H1 (cell line): ENCODE measurements at regions not wholly inside any gene's neighbourhood (a gene's known extent, or its start where the extent isn't known, plus 50 kb on each side); places are given as distances from the start of the nearest gene placed in this dataset.

Experiments
- CTCF ChIA-PET: fragments of 300-600 bp; sonication (Branson Sonifier 250); formaldehyde crosslinking; loops from one replicate; lab custom pipeline; 2021; ENCODE audit not compliant: partially characterized antibody; lab: Charles Lee
- POLR2A ChIA-PET: fragments of 300-600 bp; sonication (Branson Sonifier 250); formaldehyde crosslinking; loops from one replicate; lab custom pipeline; 2021; ENCODE audit warnings: inconsistent platforms; ENCODE audit not compliant: partially characterized antibody; lab: Charles Lee
- DNase-seq, 2 experiments: peaks; one replicate each; pipeline versions ENCODE4 v3.0.0 to v3.0.0-alpha.2; 2010 to 2022; ENCODE audit warnings: low spot score in 2 of 2, low read depth in 1 of 2, mixed read lengths in 1 of 2
- FAIRE-seq: peaks from 2 replicates; lab custom pipeline; 2011; peaks lifted over from hg19 to GRCh38; lab: Jason Lieb, UNC
- H2AFZ ChIP-seq: 2 replicates; pipeline ENCODE4 v1.8.1; 2012; ENCODE audit warnings: low read length, inconsistent platforms
- H2AK5ac ChIP-seq: 2 replicates; pipeline ENCODE4 v1.6.1; 2013; ENCODE audit warnings: low read depth, low read length
- H2BK120ac ChIP-seq: replicated peaks from 2 replicates; pipeline ENCODE3; 2013; ENCODE audit warnings: low read depth, low read length, inconsistent platforms
- H2BK12ac ChIP-seq: 2 replicates; pipeline ENCODE4 v1.6.1; 2013; ENCODE audit warnings: low read depth, low read length
- H2BK15ac ChIP-seq: 2 replicates; pipeline ENCODE4 v1.6.1; 2013; ENCODE audit warnings: low read length
- H2BK20ac ChIP-seq: 2 replicates; pipeline ENCODE4 v1.6.1; 2013; ENCODE audit warnings: low read length
- H2BK5ac ChIP-seq: 2 replicates; pipeline ENCODE4 v1.6.1; 2013; ENCODE audit warnings: low read depth, low read length
- H3K14ac ChIP-seq: 2 replicates; pipeline ENCODE4 v1.6.1; 2013; ENCODE audit warnings: inconsistent platforms; ENCODE audit not compliant: insufficient read length
- H3K18ac ChIP-seq: 2 replicates; pipeline ENCODE4 v1.6.1; 2013; ENCODE audit warnings: low read length; ENCODE audit errors: extremely low read depth
- H3K23ac ChIP-seq: 2 replicates; pipeline ENCODE4 v1.6.1; 2013; ENCODE audit warnings: inconsistent platforms; ENCODE audit not compliant: insufficient read length
- H3K23me2 ChIP-seq: 2 replicates; pipeline ENCODE4 v1.6.1; 2013; ENCODE audit warnings: low read depth, low read length
- H3K27ac ChIP-seq: 2 replicates; pipeline ENCODE4 v1.6.1; 2011; ENCODE audit warnings: low read depth, low read length, inconsistent platforms
- H3K27me3 ChIP-seq, 4 experiments: replicated peaks in 1 of 4; 1 replicate in 1 of 4; 2 replicates in 3 of 4; pipeline versions ENCODE4 v1.6.1 to v1.8.1; 2011 to 2013; ENCODE audit warnings: low read length in 3 of 4, mild to moderate bottlenecking in 3 of 4, inconsistent platforms in 2 of 4, mixed read lengths in 2 of 4, moderate library complexity in 1 of 4; ENCODE audit not compliant: control insufficient read depth in 3 of 4, insufficient read depth in 3 of 4; ENCODE audit errors: extremely low read depth in 1 of 4
- H3K36me3 ChIP-seq, 4 experiments: 2 replicates each; pipeline versions ENCODE4 v1.6.1 to v1.8.1; 2011 to 2013; ENCODE audit warnings: mild to moderate bottlenecking in 4 of 4, low read length in 3 of 4, moderate library complexity in 2 of 4, control low read depth in 1 of 4, inconsistent platforms in 1 of 4; ENCODE audit not compliant: insufficient read depth in 4 of 4, control insufficient read depth in 2 of 4
- H3K4ac ChIP-seq: replicated peaks from 2 replicates; pipeline ENCODE3; 2013; ENCODE audit warnings: low read length, low read depth, mixed read lengths, inconsistent platforms; ENCODE audit not compliant: insufficient read length
- H3K4me1 ChIP-seq, 4 experiments: replicated peaks in 1 of 4; 1 replicate in 1 of 4; 2 replicates in 3 of 4; pipeline versions ENCODE4 v1.6.1 to v1.8.1; 2011 to 2013; ENCODE audit warnings: low read length in 3 of 4, inconsistent platforms in 2 of 4, mixed read lengths in 1 of 4; ENCODE audit not compliant: insufficient read depth in 4 of 4, control insufficient read depth in 3 of 4
- H3K4me2 ChIP-seq, 2 experiments: 2 replicates each; pipeline versions ENCODE4 v1.6.1 to v1.8.1; 2011 to 2013; ENCODE audit warnings: low read depth in 2 of 2, low read length in 2 of 2, control low read depth in 1 of 2, inconsistent platforms in 1 of 2, mild to moderate bottlenecking in 1 of 2; ENCODE audit not compliant: insufficient read depth in 1 of 2
- H3K4me3 ChIP-seq, 4 experiments: fragments of 200-600, 300-600 bp in 1 of 4; sonication (generic), shearing (Covaris generic), sonication (Bioruptor Twin) in 1 of 4; 2 replicates each; pipeline versions ENCODE4 v1.5.1 to v1.8.1; 2011 to 2016; ENCODE audit warnings: low read length in 4 of 4, low read depth in 3 of 4, control low read depth in 2 of 4, inconsistent platforms in 2 of 4, mild to moderate bottlenecking in 2 of 4, mixed read lengths in 1 of 4, moderate library complexity in 1 of 4; ENCODE audit not compliant: insufficient read depth in 2 of 4; ENCODE audit errors: extremely low read depth in 1 of 4
- H3K56ac ChIP-seq: replicated peaks from 2 replicates; pipeline ENCODE3; 2013; ENCODE audit warnings: low read depth, mild to moderate bottlenecking, mixed read lengths, low read length, inconsistent platforms; ENCODE audit not compliant: insufficient read length
- H3K79me1 ChIP-seq: 2 replicates; pipeline ENCODE4 v1.6.1; 2013; ENCODE audit warnings: low read depth, low read length, control low read depth
- H3K79me2 ChIP-seq, 2 experiments: 2 replicates each; pipeline versions ENCODE4 v1.6.1 to v1.8.1; 2012 to 2013; ENCODE audit warnings: low read length in 2 of 2, mild to moderate bottlenecking in 2 of 2, inconsistent platforms in 1 of 2; ENCODE audit not compliant: insufficient read depth in 2 of 2, control insufficient read depth in 1 of 2
- H3K9ac ChIP-seq, 4 experiments: replicated peaks in 1 of 4; 1 replicate in 1 of 4; 2 replicates in 3 of 4; pipeline versions ENCODE4 v1.6.1 to v1.8.1; 2011 to 2013; ENCODE audit warnings: low read depth in 3 of 4, low read length in 3 of 4, control low read depth in 2 of 4, mild to moderate bottlenecking in 2 of 4, moderate library complexity in 2 of 4, inconsistent platforms in 1 of 4; ENCODE audit errors: extremely low read depth in 1 of 4
- H3K9me3 ChIP-seq, 2 experiments: 2 replicates each; pipeline versions ENCODE4 v1.6.1 to v1.8.1; 2012 to 2013; ENCODE audit warnings: mild to moderate bottlenecking in 2 of 2, moderate library complexity in 2 of 2, control low read depth in 1 of 2, inconsistent platforms in 1 of 2, low read depth in 1 of 2, low read length in 1 of 2, mixed read lengths in 1 of 2; ENCODE audit not compliant: insufficient read depth in 2 of 2
- H4K20me1 ChIP-seq, 2 experiments: replicated peaks in 1 of 2; 2 replicates each; pipeline versions ENCODE3 to v1.8.1; 2011 to 2013; ENCODE audit warnings: inconsistent platforms in 2 of 2, low read length in 2 of 2, mild to moderate bottlenecking in 1 of 2; ENCODE audit not compliant: insufficient read depth in 2 of 2, control insufficient read depth in 1 of 2
- H4K5ac ChIP-seq: 2 replicates; pipeline ENCODE4 v1.6.1; 2013; ENCODE audit warnings: low read length, low read depth, mixed read lengths, inconsistent platforms; ENCODE audit not compliant: insufficient read length
- H4K8ac ChIP-seq: 2 replicates; pipeline ENCODE4 v1.8.0; 2013; ENCODE audit warnings: mild to moderate bottlenecking, moderate library complexity, low read length, inconsistent platforms; ENCODE audit not compliant: insufficient read depth; ENCODE audit errors: extremely low read depth
- H4K91ac ChIP-seq: replicated peaks from 2 replicates; pipeline ENCODE3; 2013; ENCODE audit warnings: low read length, mixed read lengths, inconsistent platforms; ENCODE audit not compliant: insufficient read length
- BACH1 ChIP-seq: IDR thresholded peaks from 2 replicates; pipeline ENCODE4 v1.6.1; 2012; ENCODE audit warnings: low read length, improper control_type of control experiment
- CREB1 ChIP-seq: IDR thresholded peaks from 2 replicates; pipeline ENCODE4 v1.6.1; 2012; ENCODE audit warnings: inconsistent platforms
- CTBP2 ChIP-seq: IDR thresholded peaks from 2 replicates; pipeline ENCODE4 v1.7.0; 2011; ENCODE audit warnings: borderline replicate concordance, mild to moderate bottlenecking, moderate library complexity, mixed read lengths, low read length; ENCODE audit not compliant: insufficient read depth, insufficient read length
- FOSL1 ChIP-seq: IDR thresholded peaks from 2 replicates; pipeline ENCODE4 v1.6.1; 2011; ENCODE audit warnings: mild to moderate bottlenecking, low read depth, low read length, moderate library complexity; ENCODE audit not compliant: insufficient read depth
- NRF1 ChIP-seq: IDR thresholded peaks from 2 replicates; pipeline ENCODE4 v1.6.1; 2011; ENCODE audit warnings: mild to moderate bottlenecking, low read depth, low read length, improper control_type of control experiment
- POLR2A ChIP-seq, 2 experiments: IDR thresholded peaks; 1 replicate in 1 of 2; 2 replicates in 1 of 2; pipeline ENCODE4 v1.6.1; 2011; ENCODE audit warnings: low read depth in 2 of 2, low read length in 2 of 2, mild to moderate bottlenecking in 2 of 2; ENCODE audit errors: control extremely low read depth in 1 of 2
- POU5F1 ChIP-seq: IDR thresholded peaks from 2 replicates; pipeline ENCODE4 v1.6.1; 2011; ENCODE audit warnings: low read depth, mild to moderate bottlenecking, low read length, moderate library complexity
- SIRT6 ChIP-seq: IDR thresholded peaks from one replicate; pipeline ENCODE4 v1.7.1; 2012; ENCODE audit warnings: low read length, inconsistent platforms
- SRF ChIP-seq: IDR thresholded peaks from 2 replicates; pipeline ENCODE4 v1.6.1; 2011; ENCODE audit warnings: mild to moderate bottlenecking, low read depth, low read length, moderate library complexity
- TAF1 ChIP-seq: IDR thresholded peaks from 2 replicates; pipeline ENCODE4 v1.6.1; 2011; ENCODE audit warnings: mild to moderate bottlenecking, low read depth, low read length
- TBP ChIP-seq: IDR thresholded peaks from 2 replicates; pipeline ENCODE4 v1.6.1; 2011; ENCODE audit warnings: low read depth, low read length, improper control_type of control experiment
- TCF12 ChIP-seq: IDR thresholded peaks from 2 replicates; pipeline ENCODE4 v1.6.1; 2011; ENCODE audit warnings: low read depth, mild to moderate bottlenecking, low read length
- TEAD4 ChIP-seq: IDR thresholded peaks from 2 replicates; pipeline ENCODE4 v1.6.1; 2012; ENCODE audit warnings: low read depth, low read length, inconsistent platforms, mixed read lengths
- ZNF274 ChIP-seq: IDR thresholded peaks from 2 replicates; pipeline ENCODE4 v1.7.0; 2012; ENCODE audit warnings: low read length, borderline replicate concordance; ENCODE audit errors: extremely low read depth
- WGBS, 2 experiments: shearing (Covaris generic) in 1 of 2; methylation state at CpG; one replicate each; pipeline versions ENCODE4 v1.1.6 to v1.1.7; 2013 to 2015; ENCODE audit warnings: low lambda C conversion rate in 2 of 2, mixed read lengths in 2 of 2, inconsistent platforms in 1 of 2, low coverage in 1 of 2, missing lambda C conversion rate in 1 of 2; ENCODE audit not compliant: insufficient replicate concordance in 2 of 2, insufficient coverage in 1 of 2, insufficient read length in 1 of 2; ENCODE audit errors: extremely low coverage in 1 of 2, missing lambda C conversion rate in 1 of 2; 5-methylcytosine and 5-hydroxymethylcytosine counted together

- Histone ChIP-seq H2BK5ac (no peak overlapping the region), H3K27me3 (no peaks in the 10 kb centered on the region), H2BK120ac (no peak overlapping the region), H3K79me2 (no peaks in the 10 kb centered on the region), H2BK15ac (no peak overlapping the region), H3K14ac (no peak overlapping the region), H2AK5ac (no peak overlapping the region), H3K79me1 (no peaks in the 10 kb centered on the region), H3K27ac (no peak overlapping the region), H3K18ac (no peak overlapping the region), H2BK12ac (no peak overlapping the region), H3K9ac (no peak overlapping the region), H3K4me3 (no peak overlapping the region), H4K8ac (no peak overlapping the region), H3K36me3 (no peaks in the 10 kb centered on the region), H3K4me2 (no peak overlapping the region), H4K5ac (no peak overlapping the region), H4K20me1 (no peaks in the 10 kb centered on the region), H2BK20ac (0 out of 2 replicates have a peak overlapping the region, but pooled peaks have one; percentile 27), H3K56ac (no peak overlapping the region), H3K23ac (no peak overlapping the region), H3K4ac (no peak overlapping the region), H2AFZ (no peak overlapping the region), H3K9me3 (no peaks in the 10 kb centered on the region), H3K23me2 (no peaks in the 10 kb centered on the region), H4K91ac (no peak overlapping the region), H3K4me1 (peaks cover 1 to 8% (median 5%) of the 10 kb centered on the region in 4 experiments; a peak in 6 of 7 replicates)
- WGBS, 2 experiments: 90% methylated on average over 10 of the region's 10 CpGs; no CpG with 5 or more reads in 1 of the 2 experiments
- TF ChIP-seq CREB1 (no peak), POLR2A (IDR thresholded peaks at IDR 0.05; ENCODE audit: control extremely low read depth in 1 of 2, low read depth in 2 of 2, low read length in 2 of 2) (no peak), NRF1 (no peak), TCF12 (no peak), SIRT6 (no peak), POU5F1 (no peak), ZNF274 (no peak), FOSL1 (no peak), TAF1 (no peak), TBP (no peak), TEAD4 (no peak), SRF (no peak), CTBP2 (no peak), BACH1 (no peak)
- no peak for FAIRE-seq
- POLR2A ChIA-PET: no interaction called here
- CTCF ChIA-PET: interaction anchor here (0.9 to 2.0 kb wide), 5 partner anchors 46 to 439 kb away, joined by 3 to 8 read pairs (median 3); no protein-coding TSS in a partner anchor
- DNase-seq: no peak
These were observed 557.4 kb downstream of the BNC2 start for GRCh38 chr9:16312962-16313546.
